ENCODE measurements at regions not wholly inside any gene's neighbourhood (a gene's known extent, or its start where the extent isn't known, plus 50 kb on each side); places are given as distances from the start of the nearest gene placed in this dataset.

- Histone ChIP-seq H3K4me3 (ENCODE audit: low read depth, low read length) (no peak overlapping the region), H3K36me3 (no peaks in the 10 kb centered on the region), H3K9me3 (ENCODE audit: severe bottlenecking) (no peaks in the 10 kb centered on the region), H3K27me3 (ENCODE audit: insufficient read depth, low read depth, severe bottlenecking) (no peaks in the 10 kb centered on the region), H3K27ac (no peak overlapping the region)
- no peak for DNase-seq
- TF ChIP-seq CTCF (IDR thresholded peaks at IDR 0.05; ENCODE audit: low read depth, low read length) = no peak
These were observed 278.1 kb upstream of the CTNNB1 start for GRCh38 chr3:40921251-40921650.

- Histone ChIP-seq H3K27ac (no peak overlapping the region), H3K27me3 (ENCODE audit: insufficient read depth, low read depth, severe bottlenecking) (no peaks in the 10 kb centered on the region), H3K36me3 (no peaks in the 10 kb centered on the region), H3K9me3 (ENCODE audit: severe bottlenecking) (no peaks in the 10 kb centered on the region), H3K4me3 (ENCODE audit: low read depth, low read length) (no peak overlapping the region)
- no peak for DNase-seq
- TF ChIP-seq CTCF (IDR thresholded peaks at IDR 0.05; ENCODE audit: low read depth, low read length) = no peak
These were observed 276.2 kb upstream of the CTNNB1 start for GRCh38 chr3:40923143-40923542.

GRCh38 chr3:40923651-40924050 is 275.7 kb upstream of the CTNNB1 start:
- no peaks in the 10 kb centered on the region for H3K9me3 ChIP-seq (ENCODE audit: severe bottlenecking)
- H3K4me3 ChIP-seq (ENCODE audit: low read depth, low read length) = no peak overlapping the region
- TF ChIP-seq CTCF (IDR thresholded peaks at IDR 0.05; ENCODE audit: low read depth, low read length) = no peak
- H3K27me3 ChIP-seq (ENCODE audit: insufficient read depth, low read depth, severe bottlenecking) = no peaks in the 10 kb centered on the region
- no peak overlapping the region for H3K27ac ChIP-seq
- DNase-seq = no peak
- H3K36me3 ChIP-seq = no peaks in the 10 kb centered on the region

- TF ChIP-seq CTCF (IDR thresholded peaks at IDR 0.05; ENCODE audit: low read depth, low read length) = no peak
- no peak for DNase-seq
- Histone ChIP-seq H3K9me3 (ENCODE audit: severe bottlenecking) (no peaks in the 10 kb centered on the region), H3K27ac (no peak overlapping the region), H3K4me3 (ENCODE audit: low read depth, low read length) (no peak overlapping the region), H3K27me3 (ENCODE audit: insufficient read depth, low read depth, severe bottlenecking) (no peaks in the 10 kb centered on the region), H3K36me3 (no peaks in the 10 kb centered on the region)
These were observed 274.7 kb upstream of the CTNNB1 start for GRCh38 chr3:40924559-40925141.

- no peak for TF ChIP-seq CTCF (IDR thresholded peaks at IDR 0.05; ENCODE audit: low read depth, low read length)
- H3K4me3 ChIP-seq (ENCODE audit: low read depth, low read length) = no peak overlapping the region
- DNase-seq = no peak
These were observed 274.1 kb upstream of the CTNNB1 start for GRCh38 chr3:40925231-40925630.

GRCh38 chr3:40930131-40930538 is 269.2 kb upstream of the CTNNB1 start:
- H3K27me3 ChIP-seq (ENCODE audit: insufficient read depth, low read depth, severe bottlenecking) = no peaks in the 10 kb centered on the region
- no peaks in the 10 kb centered on the region for H3K9me3 ChIP-seq (ENCODE audit: severe bottlenecking)
- H3K27ac ChIP-seq = no peak overlapping the region
- peak; percentile 33; the same call in 1 of the 2 replicates for TF ChIP-seq CTCF (IDR thresholded peaks at IDR 0.05; ENCODE audit: low read depth, low read length)
- no peak overlapping the region for H3K4me3 ChIP-seq (ENCODE audit: low read depth, low read length)
- no peaks in the 10 kb centered on the region for H3K36me3 ChIP-seq
- DNase-seq = peak; percentile 17

More at GRCh38 chr3:40925231-40925630, 274.1 kb upstream of the CTNNB1 start:
- H3K27me3 ChIP-seq (ENCODE audit: insufficient read depth, low read depth, severe bottlenecking) = no peaks in the 10 kb centered on the region
- H3K27ac ChIP-seq = no peak overlapping the region
- no peaks in the 10 kb centered on the region for H3K9me3 ChIP-seq (ENCODE audit: severe bottlenecking)
- H3K36me3 ChIP-seq = no peaks in the 10 kb centered on the region
